ENCODE measurements at regions not wholly inside any gene's neighbourhood (a gene's known extent, or its start where the extent isn't known, plus 50 kb on each side); places are given as distances from the start of the nearest gene placed in this dataset.

DNA sequence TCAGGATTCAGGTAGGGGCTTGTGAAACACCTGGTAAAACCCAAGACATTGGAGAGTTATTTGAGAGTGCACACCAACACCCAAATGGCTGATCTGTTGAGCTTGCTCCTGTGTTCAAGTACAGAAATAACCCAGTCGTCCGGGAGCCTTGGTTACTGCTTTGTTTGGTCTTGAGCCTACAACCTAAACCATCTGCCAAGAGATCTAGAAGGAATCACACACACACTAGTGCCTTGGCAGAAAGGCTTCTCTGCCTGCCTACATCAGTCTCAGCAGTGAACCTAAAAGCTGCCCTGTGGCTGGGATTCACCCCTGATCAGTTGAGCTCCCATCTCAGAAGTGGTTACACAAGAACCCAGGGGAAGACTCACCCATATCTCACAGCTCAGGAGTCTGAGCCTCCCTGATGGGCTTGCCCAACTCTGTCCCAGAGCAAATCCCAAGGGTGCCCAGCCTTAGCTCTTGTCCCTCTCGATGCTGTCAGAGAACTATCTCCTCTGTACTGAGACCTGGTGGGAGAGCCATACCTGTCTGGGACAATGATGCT, 167.6 kb downstream of the CXCL12 start:
- DNase-seq (ENCODE audit: low spot score in 2 of 2) = no peak
- TF ChIP-seq, protein P1, sequence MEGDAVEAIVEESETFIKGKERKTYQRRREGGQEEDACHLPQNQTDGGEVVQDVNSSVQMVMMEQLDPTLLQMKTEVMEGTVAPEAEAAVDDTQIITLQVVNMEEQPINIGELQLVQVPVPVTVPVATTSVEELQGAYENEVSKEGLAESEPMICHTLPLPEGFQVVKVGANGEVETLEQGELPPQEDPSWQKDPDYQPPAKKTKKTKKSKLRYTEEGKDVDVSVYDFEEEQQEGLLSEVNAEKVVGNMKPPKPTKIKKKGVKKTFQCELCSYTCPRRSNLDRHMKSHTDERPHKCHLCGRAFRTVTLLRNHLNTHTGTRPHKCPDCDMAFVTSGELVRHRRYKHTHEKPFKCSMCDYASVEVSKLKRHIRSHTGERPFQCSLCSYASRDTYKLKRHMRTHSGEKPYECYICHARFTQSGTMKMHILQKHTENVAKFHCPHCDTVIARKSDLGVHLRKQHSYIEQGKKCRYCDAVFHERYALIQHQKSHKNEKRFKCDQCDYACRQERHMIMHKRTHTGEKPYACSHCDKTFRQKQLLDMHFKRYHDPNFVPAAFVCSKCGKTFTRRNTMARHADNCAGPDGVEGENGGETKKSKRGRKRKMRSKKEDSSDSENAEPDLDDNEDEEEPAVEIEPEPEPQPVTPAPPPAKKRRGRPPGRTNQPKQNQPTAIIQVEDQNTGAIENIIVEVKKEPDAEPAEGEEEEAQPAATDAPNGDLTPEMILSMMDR (IDR thresholded peaks at IDR 0.05) = no peak
- TF ChIP-seq POLR2A (IDR thresholded peaks at IDR 0.05) = no peak
- no peak overlapping the region for H3K4me3 ChIP-seq (ENCODE audit: low read depth, poor library complexity, severe bottlenecking)
- intact Hi-C loops (cut with DNase I; ENCODE audit: low total_unique reads) = no loop called here
- WGBS, 2 donors = 60 to 75% methylated on average over 3 of the region's 3 CpGs

DNA sequence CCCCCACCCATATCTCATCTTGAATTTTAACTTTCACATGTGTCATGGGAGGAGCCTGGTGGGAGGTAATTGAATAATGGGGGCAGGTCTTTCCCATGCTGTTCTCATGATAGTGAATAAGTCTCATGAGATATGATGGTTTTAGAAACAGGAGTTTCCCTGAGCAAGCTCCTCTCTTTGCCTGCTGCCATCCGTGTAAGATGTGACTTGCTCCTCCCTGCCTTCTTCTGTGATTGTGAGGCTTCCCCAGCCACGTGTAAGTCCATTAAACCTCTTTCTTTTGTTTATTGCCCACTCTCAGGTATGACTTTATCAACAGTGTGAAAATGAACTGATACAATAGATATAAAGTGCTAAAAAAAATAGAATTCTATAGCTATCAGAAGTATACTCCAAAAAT, 168.8 kb downstream of the CXCL12 start:
- 80% methylated on average over 2 of the region's 2 CpGs for WGBS, 2 donors
- no peak overlapping the region for H3K4me3 ChIP-seq (ENCODE audit: low read depth, poor library complexity, severe bottlenecking)
- DNase-seq (ENCODE audit: low spot score in 2 of 2) = no peak
- no peak for TF ChIP-seq POLR2A (IDR thresholded peaks at IDR 0.05)
- TF ChIP-seq, protein P1 (IDR thresholded peaks at IDR 0.05) = no peak
- intact Hi-C loops (cut with DNase I; ENCODE audit: low total_unique reads) = no loop called here

DNA sequence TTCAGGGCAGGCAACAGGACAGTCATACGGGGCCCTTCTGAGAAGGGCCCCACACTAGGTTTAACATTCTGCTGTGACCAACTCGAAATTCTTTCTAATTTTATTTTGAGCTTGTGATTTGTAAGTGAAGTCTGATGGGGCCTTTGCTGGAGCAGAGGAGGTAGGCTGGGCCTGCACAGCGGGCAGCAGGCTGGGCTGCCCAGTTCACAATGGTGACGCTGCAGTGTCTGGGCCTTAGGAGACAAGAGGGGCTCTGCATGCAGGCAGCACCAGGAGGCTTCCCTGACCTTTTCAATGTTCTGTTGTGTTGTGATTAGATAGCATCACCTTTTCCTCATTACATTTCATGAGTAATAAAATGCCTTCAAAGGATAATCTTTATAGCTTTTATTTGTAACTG, 175.1 kb downstream of the CXCL12 start:
- WGBS, 2 donors = 59 to 89% methylated on average over 4 of the region's 4 CpGs
- intact Hi-C loops (cut with DNase I; ENCODE audit: low total_unique reads) = no loop called here
- no peak overlapping the region for H3K4me3 ChIP-seq (ENCODE audit: low read depth, poor library complexity, severe bottlenecking)
- no peak for DNase-seq (ENCODE audit: low spot score in 2 of 2)
- TF ChIP-seq, protein P1 (IDR thresholded peaks at IDR 0.05) = no peak
- no peak for TF ChIP-seq POLR2A (IDR thresholded peaks at IDR 0.05)

DNA sequence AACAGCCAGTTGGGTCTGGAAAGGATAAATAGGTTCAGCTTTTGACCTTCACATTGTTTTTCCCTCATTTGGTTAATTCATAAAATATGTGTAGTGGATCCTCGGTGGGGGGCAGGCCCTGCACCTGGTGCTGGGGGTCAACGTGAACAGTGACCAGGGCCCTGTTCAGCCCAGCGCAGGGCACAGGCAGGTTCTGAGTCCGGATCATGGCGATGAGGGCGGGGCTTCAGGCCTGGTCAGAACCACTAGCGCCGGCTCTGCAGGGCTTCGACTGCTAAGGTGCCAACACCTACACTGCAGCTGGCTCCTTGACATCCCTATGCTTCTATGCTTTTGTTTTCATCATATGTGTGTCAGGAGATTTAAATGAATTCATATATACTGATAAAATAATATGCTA, 177.7 kb downstream of the CXCL12 start:
- 91 to 93% methylated on average over 9 of the region's 9 CpGs for WGBS, 2 donors
- no peak overlapping the region for H3K4me3 ChIP-seq (ENCODE audit: low read depth, poor library complexity, severe bottlenecking)
- TF ChIP-seq, protein P1 (IDR thresholded peaks at IDR 0.05) = no peak
- no peak for TF ChIP-seq POLR2A (IDR thresholded peaks at IDR 0.05)
- DNase-seq (ENCODE audit: low spot score in 2 of 2) = no peak
- intact Hi-C loops (cut with DNase I; ENCODE audit: low total_unique reads) = no loop called here

DNA sequence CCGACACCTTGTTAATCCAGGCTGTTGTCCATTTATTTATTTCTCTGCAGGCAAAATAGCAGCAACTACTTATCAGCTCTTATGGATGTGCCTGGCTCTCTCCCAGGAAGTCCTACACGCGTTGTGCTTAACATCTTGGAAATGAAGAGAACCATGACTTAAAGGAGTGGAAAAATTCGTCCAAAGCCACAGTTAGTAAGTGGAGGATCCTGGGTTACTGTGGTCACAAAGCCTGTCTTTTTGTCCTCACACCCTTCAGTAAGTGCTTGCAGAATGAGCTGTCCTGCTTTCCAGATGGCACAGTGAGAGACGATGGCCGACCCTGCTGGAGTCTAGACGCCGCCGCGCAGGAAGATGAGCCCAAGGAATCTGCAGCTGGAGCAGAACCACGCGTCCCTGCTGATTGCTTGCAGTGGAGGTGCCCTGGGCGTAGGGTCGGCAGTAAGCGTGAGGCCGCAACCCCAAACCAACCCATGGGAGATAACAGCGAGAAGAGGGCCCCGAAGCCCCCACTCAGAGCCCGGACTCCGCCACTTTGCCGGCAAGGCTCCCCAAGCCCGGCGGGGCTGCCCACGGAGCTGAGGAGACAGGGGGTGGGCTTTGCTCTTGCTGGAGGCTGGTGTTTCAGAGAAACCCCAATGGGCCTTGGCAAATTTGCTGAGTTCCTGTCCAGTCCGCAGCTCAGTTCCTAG, 178.6 kb downstream of the CXCL12 start:
- DNase-seq (ENCODE audit: low spot score in 2 of 2) = no peak
- H3K4me3 ChIP-seq (ENCODE audit: low read depth, poor library complexity, severe bottlenecking) = no peak overlapping the region
- intact Hi-C loops (cut with DNase I; ENCODE audit: low total_unique reads) = no loop called here
- WGBS, 2 donors = 90 to 91% methylated on average over 24 to 25 of the region's 25 CpGs
- TF ChIP-seq POLR2A (IDR thresholded peaks at IDR 0.05) = no peak
- TF ChIP-seq, protein P1 (IDR thresholded peaks at IDR 0.05) = no peak

DNA sequence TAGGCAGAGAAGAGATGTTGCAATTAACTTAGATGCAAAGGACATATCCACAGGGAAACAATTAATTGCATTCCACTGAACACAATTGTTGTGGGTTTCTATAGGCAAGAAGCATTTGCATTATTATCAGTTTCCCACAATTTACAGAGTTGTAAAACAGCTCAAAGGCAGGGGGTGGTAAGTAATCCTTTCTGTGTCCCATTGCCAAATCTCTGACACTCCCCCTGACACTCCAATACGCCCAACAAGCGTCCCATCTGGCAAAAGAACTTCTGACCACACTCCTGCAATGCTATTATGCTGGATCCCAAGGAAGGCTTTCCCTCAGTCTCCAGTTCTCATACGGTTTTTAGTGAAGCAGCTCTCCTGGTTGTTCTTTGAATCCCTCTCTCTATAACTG, 179.8 kb downstream of the CXCL12 start:
- no peak for DNase-seq (ENCODE audit: low spot score in 2 of 2)
- no peak overlapping the region for H3K4me3 ChIP-seq (ENCODE audit: low read depth, poor library complexity, severe bottlenecking)
- intact Hi-C loops (cut with DNase I; ENCODE audit: low total_unique reads) = no loop called here
- WGBS, 2 donors = 34 to 54% methylated on average over 3 of the region's 3 CpGs
- TF ChIP-seq, protein P1 (IDR thresholded peaks at IDR 0.05) = no peak
- no peak for TF ChIP-seq POLR2A (IDR thresholded peaks at IDR 0.05)
